DMS153 treated with DMSO at 0.1 percent for 48 hours (cell line): ENCODE measurements at regions not wholly inside any gene's neighbourhood (a gene's known extent, or its start where the extent isn't known, plus 50 kb on each side); places are given as distances from the start of the nearest gene placed in this dataset.
"Not testable (repeated sequence)": the region's sequence is repeated elsewhere in the genome, so short reads cannot be mapped to it uniquely, and the experiment has no call there.

Experiments
- DNase-seq: peaks from one replicate; lab custom pipeline; 2025; ENCODE audit not compliant: unreplicated experiment; lab: John Stamatoyannopoulos, UW

DNA sequence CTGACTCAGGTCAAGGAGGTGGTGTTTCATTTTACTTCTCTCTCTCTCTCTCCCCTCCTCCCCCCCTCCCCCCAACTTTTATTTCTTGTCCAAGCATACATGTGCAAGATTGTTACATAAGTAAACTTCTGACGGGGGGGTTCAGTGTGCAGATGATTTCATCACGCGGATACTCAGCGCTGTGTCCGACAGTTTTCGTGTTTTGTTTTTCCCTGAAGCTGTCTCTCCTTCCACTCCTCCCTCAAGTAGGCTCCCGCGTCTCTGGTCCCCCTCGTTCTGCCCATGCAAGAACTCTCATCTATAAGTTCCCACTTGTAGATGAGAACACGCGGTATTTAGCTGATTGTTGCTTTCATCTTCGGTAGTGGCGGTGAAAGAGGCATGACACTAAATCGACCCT lies 111.0 kb upstream of the ANKRD30BL start:
- no peak for DNase-seq

DNA sequence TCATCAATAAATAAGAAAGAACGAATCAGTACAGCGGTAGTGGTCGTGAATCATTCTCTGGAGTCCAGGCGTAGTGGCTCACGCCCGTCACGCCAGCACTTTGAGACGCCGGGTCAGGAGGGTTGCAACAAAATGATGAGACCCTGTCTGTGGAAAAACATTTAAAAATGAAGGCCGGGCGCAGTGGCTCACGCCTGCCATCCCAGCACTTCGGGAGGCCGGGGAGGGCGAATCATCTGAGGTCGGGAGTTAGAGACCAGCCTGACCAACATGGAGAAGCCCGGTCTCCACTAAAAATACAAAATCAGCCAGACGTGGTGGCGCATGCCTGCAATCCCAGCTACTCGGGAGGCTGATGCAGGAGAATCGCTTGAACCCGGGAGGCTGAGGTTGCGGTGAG lies 111.8 kb upstream of the ANKRD30BL start:
- not testable (repeated sequence) for DNase-seq

DNA sequence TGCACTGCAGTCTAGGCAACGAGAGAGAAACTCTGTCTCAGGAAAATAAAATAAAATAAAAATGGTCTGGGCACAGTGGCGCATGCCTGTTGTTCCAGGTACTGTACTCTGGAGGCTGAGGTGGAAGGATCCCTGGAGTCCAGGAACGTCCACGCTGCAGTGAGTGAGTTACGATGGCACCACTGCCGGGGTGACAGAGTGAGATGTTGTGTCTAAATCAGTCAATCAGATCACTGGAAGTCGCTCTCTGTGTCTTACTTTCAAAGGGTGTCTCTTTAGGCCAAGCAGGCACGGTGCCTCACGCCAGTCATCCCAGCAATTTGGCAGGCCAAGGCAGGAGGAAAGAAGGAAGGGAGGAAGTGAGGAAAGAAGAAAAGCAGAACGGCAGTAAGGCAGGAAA lies 112.2 kb upstream of the ANKRD30BL start:
- DNase-seq, result no peak

DNA sequence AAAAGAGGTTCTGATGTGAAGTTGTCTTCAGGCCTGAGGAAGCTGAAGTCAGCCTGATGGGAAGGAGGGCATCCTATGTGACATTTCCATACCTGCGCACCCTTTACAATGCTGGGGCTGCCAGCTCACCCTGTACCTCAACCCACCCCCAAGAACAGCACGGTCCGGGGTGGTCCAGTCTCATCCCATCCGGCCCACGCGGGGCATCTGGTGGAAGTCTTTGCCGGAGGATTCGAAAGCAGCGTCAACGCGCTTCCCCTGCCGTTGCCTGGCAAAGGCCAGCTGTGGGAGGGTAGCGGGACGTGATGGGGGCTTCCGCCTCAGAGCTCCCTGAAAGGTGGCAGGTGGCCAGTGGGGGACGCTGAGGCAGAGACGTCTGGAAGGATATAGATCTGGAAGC lies 113.6 kb upstream of the ANKRD30BL start:
- DNase-seq, result no peak

DNA sequence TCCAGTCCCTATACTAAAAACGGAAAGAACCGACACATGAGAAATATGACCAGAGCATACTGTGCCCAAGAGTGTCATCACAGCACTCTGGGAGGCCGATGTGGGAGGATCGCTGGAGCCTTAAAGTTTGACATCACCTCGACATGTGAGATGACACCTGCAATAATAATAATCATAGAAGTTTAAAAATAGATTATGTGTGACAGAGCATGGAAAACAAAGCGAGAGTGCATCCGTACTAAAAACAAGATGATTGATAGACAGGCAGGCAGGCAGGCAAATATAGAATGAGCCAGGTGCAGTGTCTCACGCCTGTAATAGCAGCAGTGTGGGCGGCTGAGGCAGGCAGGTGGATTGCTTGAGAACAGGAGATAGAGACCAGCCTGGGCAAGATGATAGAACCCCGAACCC lies 114.8 kb upstream of the ANKRD30BL start:
- no peak for DNase-seq

DNA sequence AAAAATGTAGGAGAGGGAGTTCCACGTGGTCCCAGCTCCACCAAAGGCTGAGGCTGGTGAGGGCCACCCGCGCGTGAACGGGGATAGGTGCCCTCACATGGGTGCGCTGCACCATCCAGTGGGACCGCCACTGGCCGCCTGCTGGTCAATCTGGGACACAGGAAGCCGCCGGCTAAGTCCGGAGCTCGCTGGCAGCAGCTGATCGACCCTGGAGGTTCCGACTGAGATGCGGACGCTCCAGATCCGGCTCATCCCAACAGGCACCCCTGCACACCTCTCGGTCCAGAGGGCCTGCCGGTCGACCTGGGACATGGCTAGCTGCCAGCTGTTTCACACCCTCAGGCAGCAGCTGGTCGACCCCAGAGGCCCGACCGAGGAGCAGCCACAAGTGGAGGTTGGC lies 116.5 kb upstream of the ANKRD30BL start:
- DNase-seq, result no peak

DNA sequence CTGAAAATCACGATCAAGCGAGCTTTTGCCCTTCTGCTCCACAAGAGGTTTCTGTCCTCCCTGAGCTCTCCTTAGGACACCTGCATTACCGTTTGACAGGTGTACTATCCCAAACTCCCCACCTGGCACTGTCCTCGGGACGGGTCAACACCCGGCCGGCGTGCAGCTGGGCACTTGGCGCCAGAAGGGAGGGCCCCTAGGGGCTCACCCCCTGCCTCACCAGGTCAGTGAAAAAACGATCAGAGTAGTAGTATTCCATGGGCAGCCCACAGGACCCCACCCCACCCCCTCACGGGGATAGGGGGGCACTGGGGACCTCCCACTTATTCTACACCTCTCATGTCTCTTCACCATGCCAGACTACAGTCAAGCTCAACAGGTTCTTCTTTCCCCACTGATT lies 117.6 kb upstream of the ANKRD30BL start:
- no peak for DNase-seq

DNA sequence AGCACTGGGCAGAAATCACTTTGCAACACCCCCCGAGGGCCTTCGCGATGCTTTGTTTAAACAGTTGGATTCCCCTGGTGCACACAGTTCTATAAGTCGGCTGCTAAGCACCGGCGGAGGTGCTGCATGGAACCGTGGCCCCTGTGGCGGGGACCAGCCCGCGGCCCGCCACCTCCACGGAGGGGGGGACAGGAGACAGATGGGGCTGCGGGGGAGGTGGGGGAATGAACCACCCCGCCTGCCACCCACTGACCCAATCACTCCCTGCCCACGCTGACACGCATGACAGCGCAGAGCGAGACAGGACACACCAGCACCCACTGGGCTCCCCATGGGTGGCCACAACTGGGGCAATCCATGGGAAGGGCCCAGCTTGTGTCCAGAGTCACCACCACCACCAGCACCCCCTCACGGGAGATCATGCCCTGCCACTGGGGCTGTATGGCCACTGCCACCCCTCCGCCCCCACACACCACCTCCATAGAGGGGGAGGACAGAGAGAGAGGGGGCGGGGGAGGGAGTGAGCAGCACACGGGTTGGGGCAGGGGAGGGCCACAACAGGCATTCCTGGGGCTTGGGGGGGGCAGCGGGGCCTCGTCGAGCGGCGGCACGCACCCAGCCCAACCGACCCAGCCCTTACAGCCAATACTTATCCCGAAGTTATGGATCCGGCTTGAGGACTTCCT lies 118.3 kb upstream of the ANKRD30BL start:
- DNase-seq, result no peak

DNA sequence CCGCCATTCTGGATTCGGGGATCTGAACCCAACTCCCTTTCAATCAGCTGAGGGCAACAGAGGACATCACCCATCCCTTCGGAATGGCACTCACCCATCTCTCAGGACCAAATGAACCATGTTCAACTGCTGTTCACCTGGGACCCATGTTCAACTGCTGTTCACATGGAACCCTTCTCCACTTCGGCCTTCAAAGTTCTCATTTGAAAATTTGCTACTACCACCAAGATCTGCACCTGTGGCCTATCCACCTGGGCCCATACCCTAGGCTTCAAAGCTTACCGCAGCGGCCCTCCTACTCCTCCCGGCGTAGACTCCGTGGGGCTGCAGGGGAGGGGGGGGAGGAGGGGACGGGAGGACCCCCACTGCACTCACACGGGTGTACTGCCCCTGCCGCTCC lies 119.2 kb upstream of the ANKRD30BL start:
- no peak for DNase-seq

DNA sequence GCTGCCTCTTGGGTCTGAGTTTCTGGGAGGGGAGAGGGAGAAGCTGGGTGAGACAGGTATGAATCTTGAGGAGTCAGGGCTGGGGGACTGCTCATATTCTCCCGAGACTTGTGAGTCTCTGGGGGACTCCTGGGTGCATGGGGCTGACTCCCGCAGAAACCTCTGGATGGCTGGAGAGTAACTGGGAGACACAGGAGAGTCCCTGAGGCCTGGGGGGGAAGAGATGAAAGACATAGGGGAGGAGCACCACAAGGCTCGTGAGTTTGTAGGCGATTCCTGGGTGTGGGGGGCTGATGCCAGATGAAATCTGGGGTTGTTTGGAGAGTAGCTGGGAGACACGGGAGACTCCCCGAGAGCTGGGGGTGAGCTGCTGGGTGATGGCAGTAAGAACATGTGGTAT lies 120.4 kb upstream of the ANKRD30BL start:
- DNase-seq, result not testable (repeated sequence)

DNA sequence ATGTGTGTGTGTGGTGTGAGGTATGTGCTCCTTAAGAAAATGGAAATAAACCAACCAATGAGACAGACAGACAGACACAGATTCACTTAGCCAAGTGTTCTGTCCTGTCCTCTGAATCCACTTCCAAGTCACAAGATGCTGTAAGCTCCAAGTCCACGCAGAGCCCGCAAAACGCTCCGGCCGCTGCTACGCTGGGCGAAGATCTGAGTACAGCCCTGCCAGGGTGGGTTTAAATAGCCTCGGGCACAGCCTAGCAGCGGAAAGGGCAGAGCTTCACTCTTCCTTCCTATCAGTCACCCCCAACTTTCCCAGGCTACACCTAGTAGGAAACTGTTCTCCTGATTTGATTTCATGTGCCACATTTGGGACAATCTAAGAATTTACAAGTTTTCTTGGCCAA lies 121.2 kb upstream of the ANKRD30BL start:
- no peak for DNase-seq

DNA sequence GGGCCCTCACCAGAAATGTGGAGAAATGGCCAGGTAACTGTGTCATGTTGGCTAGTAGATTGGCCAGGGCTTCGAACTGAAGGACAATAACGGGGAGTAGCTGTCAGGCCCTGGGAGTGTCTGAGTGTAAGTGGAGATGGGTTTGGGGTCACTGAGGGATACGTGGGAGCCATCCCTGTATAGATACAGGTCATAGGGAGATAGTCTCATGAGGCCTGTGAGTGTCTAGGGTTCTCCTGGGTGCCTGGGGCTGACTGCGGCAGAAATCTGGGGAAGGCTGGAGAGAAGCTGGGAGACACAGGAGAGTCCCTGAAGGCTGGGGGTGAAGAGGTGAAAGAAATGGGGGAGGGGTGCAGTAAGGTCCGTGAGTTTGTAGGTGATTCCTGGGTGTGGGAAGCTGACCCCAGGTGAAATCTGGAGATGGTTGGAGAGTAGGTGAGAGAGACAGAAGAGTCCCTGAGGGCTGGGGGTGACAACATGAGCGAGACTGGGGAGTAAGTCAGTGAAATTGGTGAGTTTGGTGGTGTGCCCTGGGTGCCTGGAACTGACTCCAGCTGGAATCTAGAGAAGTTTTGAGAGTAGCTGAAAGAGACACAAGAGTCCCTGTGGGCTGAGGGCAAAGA lies 124.6 kb upstream of the ANKRD30BL start:
- not testable (repeated sequence) for DNase-seq

DNA sequence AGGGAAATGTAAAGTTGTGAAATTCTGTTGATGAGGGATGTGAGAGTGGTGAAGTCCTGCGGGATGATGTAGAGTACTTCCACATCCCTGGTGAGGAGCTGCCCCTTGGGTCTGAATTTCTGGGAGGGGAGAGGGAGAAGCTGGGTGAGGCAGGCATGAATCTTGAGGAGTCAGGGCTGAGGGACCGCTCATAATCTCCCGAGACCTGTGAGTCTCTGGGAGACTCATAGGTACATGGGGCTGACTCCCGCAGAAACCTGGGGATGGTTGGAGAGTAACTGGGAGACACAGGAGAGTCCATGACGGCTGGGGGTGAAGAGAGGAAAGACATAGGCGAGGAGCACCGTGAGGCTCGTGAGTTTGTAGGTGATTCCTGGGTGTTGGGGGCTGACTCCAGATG lies 126.2 kb upstream of the ANKRD30BL start:
- DNase-seq, result not testable (repeated sequence)

DNA sequence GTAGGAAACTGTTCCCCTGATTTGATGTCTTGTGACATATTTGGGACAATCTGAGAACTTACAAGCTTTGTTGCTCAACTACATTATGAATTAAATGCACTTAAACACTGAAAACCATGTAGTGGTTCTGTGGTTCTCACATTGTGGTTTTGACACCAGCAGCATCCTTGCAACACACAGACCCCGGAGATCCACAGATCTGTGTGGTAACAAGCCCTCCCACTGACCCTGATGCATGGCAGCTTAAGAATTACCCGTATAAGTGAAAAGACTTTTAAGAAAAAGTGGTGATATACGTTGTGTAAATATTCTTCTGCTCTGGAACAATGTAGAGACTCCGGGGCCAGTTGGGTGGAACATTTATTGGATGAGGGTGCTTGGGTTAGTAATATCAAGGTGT lies 127.4 kb upstream of the ANKRD30BL start:
- not testable (repeated sequence) for DNase-seq

DNA sequence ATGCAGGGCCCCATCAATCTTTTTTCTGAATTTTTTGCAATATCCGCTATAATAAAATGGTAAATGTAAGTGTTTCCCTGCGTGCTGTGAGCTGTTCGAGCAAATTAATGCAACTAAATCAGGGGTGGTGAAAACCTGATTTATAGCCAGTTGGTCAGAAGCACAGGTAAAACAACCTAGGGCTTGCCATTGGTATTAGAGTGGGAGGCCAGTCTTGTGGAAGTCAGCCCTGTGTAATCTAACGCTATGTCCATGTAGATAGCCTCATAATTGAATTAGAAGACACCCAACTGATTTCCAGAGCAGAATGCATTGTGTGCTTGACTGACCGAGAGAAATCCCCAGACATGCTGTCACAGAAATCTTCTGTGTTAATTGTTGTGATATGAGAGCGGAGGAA lies 126.8 kb upstream of the GPR39 start:
- not testable (repeated sequence) for DNase-seq

DNA sequence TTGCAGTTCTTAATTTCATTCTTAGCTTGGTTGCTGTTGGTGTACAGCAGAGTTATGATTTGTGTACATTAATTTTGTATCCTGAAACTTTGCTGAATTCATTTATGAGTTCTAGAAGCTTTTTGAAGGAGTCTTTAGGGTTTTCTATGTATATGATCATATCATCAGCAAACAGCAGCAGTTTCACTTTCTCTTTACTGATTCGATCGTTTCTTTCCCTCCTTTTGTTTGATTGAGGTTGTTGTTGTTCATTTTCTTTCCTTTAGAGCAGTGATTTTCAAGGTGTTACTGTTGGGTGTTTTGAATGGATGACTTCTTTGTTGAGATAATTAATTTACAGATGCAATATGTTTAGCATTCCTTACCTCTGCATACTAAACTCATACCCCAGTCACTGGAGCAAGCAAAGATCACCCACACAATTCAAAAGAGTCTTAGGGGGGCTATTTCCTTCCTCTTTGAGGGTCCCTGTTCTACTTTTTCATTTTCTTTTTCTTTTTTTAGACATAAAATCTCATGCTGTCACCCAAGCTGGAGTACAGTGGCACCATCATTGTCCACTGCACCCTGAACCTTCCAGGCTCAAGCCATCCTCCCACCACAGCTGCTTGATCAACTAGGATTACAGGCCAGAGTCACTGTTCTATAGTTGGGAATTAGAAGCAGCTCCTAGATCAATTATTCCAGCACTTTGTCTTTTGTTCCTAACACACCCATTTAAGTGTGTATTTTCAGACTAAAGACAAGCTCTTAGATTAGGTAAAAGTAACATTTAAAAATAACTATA lies 115.8 kb upstream of the GPR39 start:
- not testable (repeated sequence) for DNase-seq

DNA sequence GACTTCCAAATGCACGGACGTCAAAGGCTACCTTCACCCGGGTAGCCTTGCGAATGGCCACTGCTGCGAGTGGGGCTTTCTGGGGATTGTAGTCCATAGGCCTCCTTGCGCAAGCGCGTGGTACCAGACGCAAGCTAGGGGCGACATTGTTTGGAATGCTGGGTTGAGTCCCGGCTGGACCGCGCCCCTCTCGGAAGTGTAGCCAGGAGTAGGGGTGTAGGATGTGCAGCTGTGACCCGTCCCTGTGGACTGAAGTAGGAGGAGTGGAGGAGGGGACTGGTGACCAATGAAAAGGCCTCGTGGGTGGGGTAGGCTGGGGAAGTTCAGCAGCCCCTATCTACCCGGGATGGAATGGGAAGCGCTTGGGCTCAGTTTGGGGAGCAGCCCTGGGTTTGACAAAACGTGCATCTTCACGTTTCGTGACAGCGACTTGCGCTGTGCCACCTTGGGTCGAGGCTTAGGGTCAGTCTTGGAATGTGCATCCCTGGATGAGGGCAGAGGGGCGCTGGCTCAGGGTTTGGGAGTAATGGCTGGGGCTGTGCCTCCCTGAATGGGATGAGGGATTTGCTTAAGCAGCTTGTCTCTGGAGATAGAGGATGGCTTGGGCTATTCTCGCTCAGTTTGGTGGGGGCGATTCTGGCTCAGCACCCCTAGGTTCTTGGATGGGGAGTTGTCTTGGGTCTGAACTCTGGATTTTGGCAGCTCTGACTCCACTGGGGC lies 111.8 kb upstream of the GPR39 start:
- DNase-seq, result peak; percentile 15

DNA sequence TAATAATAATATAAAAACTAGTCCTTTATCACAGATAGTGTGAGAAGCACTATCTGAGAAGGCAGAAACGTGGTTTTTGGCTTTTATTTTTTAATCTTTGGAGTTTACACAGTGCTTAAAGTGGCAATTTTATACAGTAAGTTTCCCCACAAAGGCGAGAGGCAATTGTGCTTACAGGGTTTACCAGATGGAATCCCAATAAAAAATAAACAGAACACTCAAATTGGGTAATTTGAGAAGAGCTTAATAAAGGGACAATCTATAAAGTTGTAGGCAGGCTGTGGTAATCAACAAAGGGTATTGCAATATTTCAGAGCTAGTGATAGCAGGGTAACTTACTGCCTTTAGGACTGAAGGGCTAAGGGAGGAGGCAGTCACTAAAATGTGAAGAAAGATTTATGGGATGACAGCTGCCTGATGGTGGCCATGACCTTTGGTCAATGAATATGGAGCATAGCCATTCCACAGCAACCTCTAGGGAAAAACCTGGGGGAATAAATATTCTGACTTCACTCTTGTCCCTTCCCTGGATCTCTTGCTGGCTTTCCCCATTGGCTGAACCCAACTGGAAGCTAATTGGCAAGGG lies 108.9 kb upstream of the GPR39 start:
- DNase-seq, result not testable (repeated sequence)

DNA sequence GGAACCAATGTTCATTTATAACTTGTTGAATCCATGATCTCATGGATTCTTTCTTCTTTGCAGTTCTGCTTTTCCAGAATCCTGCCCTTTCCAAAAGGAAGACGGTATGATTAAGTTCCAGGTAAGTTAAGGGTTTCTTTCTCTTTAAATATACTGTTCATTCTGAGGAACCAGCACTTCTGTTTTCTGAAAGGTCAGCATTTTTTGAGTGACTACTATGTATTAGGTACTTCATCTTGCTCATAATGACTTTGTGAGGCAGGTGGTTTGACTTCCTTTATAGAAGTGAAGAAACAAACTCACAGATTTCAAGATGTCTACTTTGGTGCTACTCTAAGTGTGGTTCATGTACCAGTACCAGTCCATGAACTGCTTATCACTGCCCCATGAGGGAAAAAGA lies 107.4 kb upstream of the GPR39 start:
- not testable (repeated sequence) for DNase-seq

DNA sequence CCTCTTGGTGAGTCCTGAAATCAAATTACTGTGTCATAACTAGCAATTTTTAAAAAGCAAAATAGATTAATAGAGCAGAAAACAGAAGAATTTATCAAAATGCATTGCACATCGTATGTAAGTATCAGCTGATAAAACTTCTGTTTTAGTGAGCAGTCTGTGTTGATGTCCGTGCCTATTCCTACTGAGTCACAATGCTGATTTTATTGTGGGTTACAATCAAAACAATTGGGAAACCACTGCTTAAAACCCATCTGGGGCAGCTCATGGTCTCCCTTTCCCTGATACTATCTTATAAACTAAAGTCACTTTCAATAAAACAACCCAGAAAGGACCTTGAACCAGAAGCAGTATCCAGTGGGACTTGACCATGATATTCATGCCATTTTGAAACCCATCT lies 101.1 kb upstream of the GPR39 start:
- DNase-seq, result not testable (repeated sequence)

DNA sequence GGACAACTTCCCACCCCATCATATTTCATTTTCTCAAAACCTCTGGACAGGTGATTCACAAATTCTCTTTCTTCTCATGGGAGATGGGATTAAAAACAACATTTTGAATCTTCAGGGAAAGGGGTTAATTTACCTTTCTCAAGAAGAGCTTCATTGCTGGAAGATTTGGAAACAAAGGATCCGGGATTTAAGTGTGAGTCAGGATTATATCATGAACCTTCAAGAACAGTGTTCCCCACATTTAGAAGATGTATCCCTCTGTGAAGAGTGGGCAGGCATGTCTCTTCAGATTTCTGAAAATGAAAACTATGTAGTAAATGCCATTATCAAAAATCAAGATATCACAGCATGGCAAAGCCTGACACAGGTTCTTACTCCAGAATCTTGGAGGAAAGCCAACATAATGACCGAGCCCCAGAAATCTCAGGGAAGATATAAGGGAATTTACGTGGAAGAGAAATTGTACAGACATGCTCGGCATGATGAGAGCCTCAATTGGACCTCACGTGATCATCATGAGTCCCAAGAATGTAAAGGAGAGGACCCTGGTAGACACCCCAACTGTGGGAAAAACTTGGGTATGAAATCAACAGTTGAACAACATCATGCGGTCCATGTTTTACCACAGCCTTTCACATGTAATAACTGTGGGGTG lies 99.5 kb upstream of the GPR39 start:
- DNase-seq, result not testable (repeated sequence)
